ENCODE measurements at regions not wholly inside any gene's neighbourhood (a gene's known extent, or its start where the extent isn't known, plus 50 kb on each side); places are given as distances from the start of the nearest gene placed in this dataset.

DNA sequence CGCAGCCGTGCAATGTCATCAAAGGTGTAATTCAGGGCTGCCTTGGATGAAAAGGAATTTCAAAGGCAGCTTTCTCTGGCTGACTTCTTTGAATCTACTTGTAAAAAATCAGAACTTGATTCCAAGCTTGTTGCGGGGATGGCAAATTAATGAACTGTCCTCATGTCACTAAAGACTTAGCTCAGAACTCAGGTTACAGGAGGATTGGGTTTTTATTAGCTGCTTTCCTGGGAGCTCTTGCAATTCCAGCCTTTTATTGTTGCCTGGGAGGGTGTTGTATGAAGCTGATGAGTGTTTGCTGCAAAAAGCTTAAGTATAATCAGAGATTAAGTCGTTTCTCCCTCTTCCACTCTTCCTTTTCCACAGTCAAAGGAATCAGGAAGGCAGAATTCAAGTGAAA lies 113.0 kb upstream of the CDH4 start:
- TF ChIP-seq CTCF (IDR thresholded peaks at IDR 0.05) = no peak
- TF ChIP-seq POLR2AphosphoS5 (IDR thresholded peaks at IDR 0.05; ENCODE audit: low read depth, low read length) = no peak

Measured in Panc1 (cell line).